Breast epithelium (tissue), 3 donors: ENCODE measurements at regions not wholly inside any gene's neighbourhood (a gene's known extent, or its start where the extent isn't known, plus 50 kb on each side); places are given as distances from the start of the nearest gene placed in this dataset.

Experiments used
- POLR2A ChIP-seq: fragments of 450-650 bp; IDR thresholded peaks from one replicate; pipeline ENCODE4 v1.6.1; 2016; ENCODE audit warnings: antibody characterized with exemption, mild to moderate bottlenecking, moderate library complexity
- POLR2AphosphoS5 ChIP-seq, 3 donors: sonication (generic); formaldehyde crosslinking; IDR thresholded peaks; one replicate each; pipeline ENCODE4 v1.6.1; 2017; ENCODE audit warnings: antibody characterized with exemption in 3 of 3

GRCh38 chr11:80355251-80355650 is 914.4 kb upstream of the TENM4 start:
- TF ChIP-seq POLR2AphosphoS5 (IDR thresholded peaks at IDR 0.05) (no peak), POLR2A (no peak)
